ENCODE measurements at regions not wholly inside any gene's neighbourhood (a gene's known extent, or its start where the extent isn't known, plus 50 kb on each side); places are given as distances from the start of the nearest gene placed in this dataset.
"Not testable (repeated sequence)": the region's sequence is repeated elsewhere in the genome, so short reads cannot be mapped to it uniquely, and the experiment has no call there.

- no peak for DNase-seq (ENCODE audit: low read depth in 4 of 4, low spot score in 3 of 4)
These were observed 67.4 kb downstream of the ARRDC3 start for GRCh38 chr5:91315701-91316100.

- no peak for DNase-seq (ENCODE audit: low read depth in 4 of 4, low spot score in 3 of 4)
These were observed 69.1 kb downstream of the ARRDC3 start for GRCh38 chr5:91313757-91314673.

DNA sequence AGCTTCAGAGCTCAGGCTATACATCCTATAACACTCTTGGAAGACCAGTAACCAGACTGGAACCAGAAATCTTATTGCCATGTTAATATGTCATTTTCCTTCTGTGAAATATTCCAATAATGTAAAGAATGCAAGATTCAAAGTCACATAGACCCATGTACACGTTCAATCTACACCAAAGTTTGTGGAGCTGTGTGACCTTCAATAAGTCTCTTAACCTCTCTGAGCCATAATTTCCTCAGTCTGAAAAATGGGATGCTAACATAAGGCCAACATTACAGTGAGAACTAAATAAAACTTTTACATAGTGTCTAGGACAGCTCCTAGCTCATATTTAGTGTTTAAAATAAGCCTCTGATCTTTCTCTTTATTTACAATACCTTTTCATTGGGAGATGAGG is 70.4 kb downstream of the ARRDC3 start:
- DNase-seq (ENCODE audit: low read depth in 4 of 4, low spot score in 3 of 4) = no peak

GRCh38 chr5:91311697-91312501 is 71.2 kb downstream of the ARRDC3 start:
- no peak for DNase-seq (ENCODE audit: low read depth in 4 of 4, low spot score in 3 of 4)

GRCh38 chr5:91311168-91311696 is 71.9 kb downstream of the ARRDC3 start:
- DNase-seq (ENCODE audit: low read depth in 4 of 4, low spot score in 3 of 4) = no peak

GRCh38 chr5:91308157-91308556 is 75.0 kb downstream of the ARRDC3 start:
- DNase-seq (ENCODE audit: low read depth in 4 of 4, low spot score in 3 of 4) = not testable (repeated sequence)

DNA sequence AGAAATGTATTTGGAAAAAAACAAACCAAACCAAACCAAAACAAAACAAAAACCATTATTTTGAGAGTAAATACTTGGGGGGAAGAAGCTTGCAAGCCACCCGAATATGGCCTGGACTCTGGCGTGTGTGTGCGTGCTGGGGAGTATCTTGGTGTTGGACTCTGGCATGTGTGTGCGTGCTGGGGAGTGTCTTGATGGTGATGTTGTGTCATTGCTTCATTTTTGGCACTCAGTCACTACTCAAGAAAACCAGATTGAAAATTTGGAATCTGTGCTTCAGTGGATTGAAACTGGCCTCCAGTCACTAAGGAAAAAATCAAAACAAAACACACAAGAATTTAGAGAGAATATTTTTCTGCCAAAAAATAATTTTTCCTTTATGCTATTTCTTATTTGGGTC is 76.1 kb downstream of the ARRDC3 start:
- no peak for DNase-seq (ENCODE audit: low read depth in 4 of 4, low spot score in 3 of 4)

GRCh38 chr5:91306497-91306896 is 76.6 kb downstream of the ARRDC3 start:
- DNase-seq (ENCODE audit: low read depth in 4 of 4, low spot score in 3 of 4) = no peak

DNA sequence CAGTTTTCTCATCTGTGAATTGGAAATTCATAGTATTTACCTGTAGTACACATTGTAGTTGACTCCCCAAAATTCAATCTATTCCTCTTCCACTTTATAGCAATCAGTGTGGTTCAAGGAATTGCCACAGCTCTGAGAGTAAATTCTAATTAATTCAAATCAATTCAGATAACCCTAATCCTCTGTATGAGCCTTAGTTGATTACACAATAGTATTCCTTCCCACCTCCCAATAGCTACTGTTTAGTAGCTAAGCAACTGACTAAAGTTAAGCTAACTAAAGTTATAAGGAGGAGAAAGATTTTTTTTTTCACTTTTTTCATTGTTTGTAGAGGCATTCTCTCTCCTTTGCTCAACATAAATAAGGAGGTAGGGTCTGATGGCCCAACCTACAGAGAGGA is 77.5 kb downstream of the ARRDC3 start:
- no peak for DNase-seq (ENCODE audit: low read depth in 4 of 4, low spot score in 3 of 4)

GRCh38 chr5:91304015-91304414 is 79.1 kb downstream of the ARRDC3 start:
- DNase-seq (ENCODE audit: low read depth in 4 of 4, low spot score in 3 of 4) = not testable (repeated sequence)

DNA sequence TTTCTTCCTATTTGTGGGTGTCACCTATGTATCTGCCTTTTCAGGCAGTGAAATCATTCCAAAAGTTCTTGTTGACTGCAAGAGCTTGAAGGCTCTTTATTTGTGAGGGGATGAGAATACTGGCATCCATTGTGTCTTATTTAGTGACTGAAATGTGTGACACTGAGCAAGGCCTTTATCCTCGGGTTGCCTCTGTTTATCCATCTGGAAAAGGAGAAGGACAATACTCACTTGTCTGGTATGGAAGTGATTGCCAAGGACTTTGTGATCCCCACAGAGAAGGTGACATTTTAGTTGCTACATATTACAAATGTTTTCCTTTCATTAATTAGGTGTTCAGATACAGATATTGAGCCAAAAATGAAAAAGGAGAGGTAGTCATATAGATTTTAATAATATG is 80.2 kb downstream of the ARRDC3 start:
- no peak for DNase-seq (ENCODE audit: low read depth in 4 of 4, low spot score in 3 of 4)

GRCh38 chr5:91302305-91302704 is 80.8 kb downstream of the ARRDC3 start:
- DNase-seq (ENCODE audit: low read depth in 4 of 4, low spot score in 3 of 4) = no peak

GRCh38 chr5:91301106-91301846 is 81.8 kb downstream of the ARRDC3 start:
- no peak for DNase-seq (ENCODE audit: low read depth in 4 of 4, low spot score in 3 of 4)

DNA sequence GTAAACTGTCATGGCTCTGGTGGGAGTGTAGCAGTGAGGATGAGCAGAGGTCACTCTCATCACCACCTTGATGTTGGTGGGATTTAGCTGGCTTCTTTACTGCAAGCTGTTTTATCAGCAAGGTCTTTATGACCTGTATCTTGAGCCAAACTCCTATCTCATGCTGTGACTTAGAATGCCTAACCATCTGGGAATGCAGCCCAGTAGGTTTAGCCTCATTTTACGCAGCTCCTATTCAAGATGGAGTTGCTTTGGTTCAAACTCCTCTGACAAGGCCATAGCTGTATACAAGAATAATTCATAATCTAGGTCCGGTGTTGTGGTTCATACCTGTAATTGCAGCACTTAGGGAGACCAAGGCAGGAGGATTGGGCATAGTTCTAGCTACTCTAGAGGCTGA is 85.1 kb downstream of the ARRDC3 start:
- no peak for DNase-seq (ENCODE audit: low read depth in 4 of 4, low spot score in 3 of 4)

GRCh38 chr5:91296674-91297143 is 86.4 kb downstream of the ARRDC3 start:
- no peak for DNase-seq (ENCODE audit: low read depth in 4 of 4, low spot score in 3 of 4)

- not testable (repeated sequence) for DNase-seq (ENCODE audit: low read depth in 4 of 4, low spot score in 3 of 4)
These were observed 87.0 kb downstream of the ARRDC3 start for GRCh38 chr5:91296102-91296501.

- no peak for DNase-seq (ENCODE audit: low read depth in 4 of 4, low spot score in 3 of 4)
These were observed 90.0 kb downstream of the ARRDC3 start for GRCh38 chr5:91293131-91293530.

DNA sequence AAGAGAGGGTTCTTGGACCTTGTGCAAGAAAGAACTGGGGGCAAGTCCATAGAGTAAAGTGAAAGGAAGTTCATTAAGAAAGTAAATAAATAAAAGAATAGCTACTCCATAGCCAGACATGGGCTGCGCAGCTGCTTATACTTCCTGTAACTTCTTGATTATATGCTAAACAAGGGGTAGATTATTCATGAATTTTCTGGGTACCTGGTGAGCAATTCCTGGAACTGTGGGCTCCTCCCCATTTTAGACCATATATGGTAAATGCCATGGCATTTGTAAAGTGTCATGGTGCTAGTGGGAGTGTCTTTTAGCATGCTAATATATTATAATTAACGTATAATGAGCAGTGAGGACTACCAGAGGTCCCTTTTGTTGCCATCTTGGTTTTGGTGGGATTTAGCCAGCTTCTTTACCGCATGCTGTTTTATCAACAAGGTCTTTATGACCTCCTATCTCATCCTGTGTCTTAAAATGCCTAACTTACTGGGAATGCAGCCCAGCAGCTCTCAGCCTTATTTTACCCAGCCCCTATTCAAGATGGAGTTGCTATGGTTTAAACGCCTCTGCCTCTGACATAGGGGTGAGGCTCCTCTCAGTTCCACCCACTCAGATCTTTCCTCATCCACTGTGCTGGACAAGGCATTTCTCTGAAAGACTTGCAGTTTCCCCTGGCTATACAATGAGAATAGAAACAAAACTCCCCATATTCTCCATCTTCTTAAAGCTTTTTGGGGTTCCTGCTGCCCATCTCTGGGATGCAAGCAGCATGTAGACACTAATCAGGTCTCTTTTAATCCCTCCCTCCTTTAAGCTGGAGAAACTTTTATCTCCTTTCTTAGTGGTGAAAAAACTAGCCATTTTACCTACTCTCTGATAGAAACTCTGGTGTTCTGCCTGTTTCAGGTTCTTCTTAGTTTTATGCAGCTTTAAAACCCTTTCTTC is 91.2 kb downstream of the ARRDC3 start:
- DNase-seq (ENCODE audit: low read depth in 4 of 4, low spot score in 3 of 4) = no peak

- no peak for DNase-seq (ENCODE audit: low read depth in 4 of 4, low spot score in 3 of 4)
These were observed 94.8 kb downstream of the ARRDC3 start for GRCh38 chr5:91288118-91288916.
